RWPE1 (cell line): ENCODE measurements at regions not wholly inside any gene's neighbourhood (a gene's known extent, or its start where the extent isn't known, plus 50 kb on each side); places are given as distances from the start of the nearest gene placed in this dataset.

Source experiments
- CTCF ChIA-PET: fragments of 350-600 bp; sonication (Branson Sonifier 250); formaldehyde crosslinking; extraction: SDS; loops from one replicate; lab custom pipeline; 2021; lab: Yijun Ruan, JAX
- POLR2A ChIA-PET: fragments of 400-600 bp; formaldehyde crosslinking; extraction: SDS; loops from one replicate; lab custom pipeline; 2020; ENCODE audit warnings: antibody characterized with exemption; ENCODE audit not compliant: low non-redundant PET; lab: Yijun Ruan, JAX
- DNase-seq: peaks from one replicate; pipeline ENCODE4 v3.0.0; 2012; ENCODE audit warnings: low spot score
- H3K27ac ChIP-seq: fragments of 450-650 bp; 2 replicates; pipeline ENCODE4 v1.5.1; 2017
- TF ChIP-seq, protein P1 (sequence below): fragments of 450-650 bp; conservative IDR thresholded peaks from 2 replicates; pipeline ENCODE4 v1.5.1; 2017; ENCODE audit warnings: low read depth, mild to moderate bottlenecking

GRCh38 chr3:76673171-76673570 lies 366.7 kb upstream of the ROBO2 start:
- TF ChIP-seq, protein P1, sequence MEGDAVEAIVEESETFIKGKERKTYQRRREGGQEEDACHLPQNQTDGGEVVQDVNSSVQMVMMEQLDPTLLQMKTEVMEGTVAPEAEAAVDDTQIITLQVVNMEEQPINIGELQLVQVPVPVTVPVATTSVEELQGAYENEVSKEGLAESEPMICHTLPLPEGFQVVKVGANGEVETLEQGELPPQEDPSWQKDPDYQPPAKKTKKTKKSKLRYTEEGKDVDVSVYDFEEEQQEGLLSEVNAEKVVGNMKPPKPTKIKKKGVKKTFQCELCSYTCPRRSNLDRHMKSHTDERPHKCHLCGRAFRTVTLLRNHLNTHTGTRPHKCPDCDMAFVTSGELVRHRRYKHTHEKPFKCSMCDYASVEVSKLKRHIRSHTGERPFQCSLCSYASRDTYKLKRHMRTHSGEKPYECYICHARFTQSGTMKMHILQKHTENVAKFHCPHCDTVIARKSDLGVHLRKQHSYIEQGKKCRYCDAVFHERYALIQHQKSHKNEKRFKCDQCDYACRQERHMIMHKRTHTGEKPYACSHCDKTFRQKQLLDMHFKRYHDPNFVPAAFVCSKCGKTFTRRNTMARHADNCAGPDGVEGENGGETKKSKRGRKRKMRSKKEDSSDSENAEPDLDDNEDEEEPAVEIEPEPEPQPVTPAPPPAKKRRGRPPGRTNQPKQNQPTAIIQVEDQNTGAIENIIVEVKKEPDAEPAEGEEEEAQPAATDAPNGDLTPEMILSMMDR = no peak
- no peak overlapping the region for H3K27ac ChIP-seq
- ChIA-PET POLR2A (no interaction called here), CTCF (interaction anchor here (1.2 kb wide), 1 partner anchor 21 kb away, joined by 3 read pairs; no protein-coding TSS in a partner anchor)
- DNase-seq = no peak

DNA sequence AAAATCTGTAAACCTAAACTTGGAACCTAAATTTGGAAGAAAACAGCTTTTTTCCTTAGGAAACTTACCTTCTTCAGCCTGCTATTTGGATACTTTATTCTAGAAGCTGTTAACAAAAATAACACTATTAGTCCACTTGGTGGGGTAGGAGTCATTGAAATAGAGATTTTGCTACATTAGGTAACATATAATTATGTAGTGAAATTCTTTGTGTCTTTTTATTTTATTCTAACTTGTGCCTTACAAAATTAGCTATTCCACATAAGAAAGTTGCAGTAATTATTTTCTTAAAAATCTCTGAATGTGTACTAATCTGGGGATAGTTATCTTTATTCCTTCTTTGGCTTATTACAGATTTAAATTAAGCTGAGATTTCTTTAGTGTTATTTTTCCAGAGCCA lies 360.4 kb upstream of the ROBO2 start:
- TF ChIP-seq, protein P1 = no peak
- POLR2A ChIA-PET = no interaction called here
- CTCF ChIA-PET = no interaction called here
- no peak for DNase-seq
- H3K27ac ChIP-seq = no peak overlapping the region

DNA sequence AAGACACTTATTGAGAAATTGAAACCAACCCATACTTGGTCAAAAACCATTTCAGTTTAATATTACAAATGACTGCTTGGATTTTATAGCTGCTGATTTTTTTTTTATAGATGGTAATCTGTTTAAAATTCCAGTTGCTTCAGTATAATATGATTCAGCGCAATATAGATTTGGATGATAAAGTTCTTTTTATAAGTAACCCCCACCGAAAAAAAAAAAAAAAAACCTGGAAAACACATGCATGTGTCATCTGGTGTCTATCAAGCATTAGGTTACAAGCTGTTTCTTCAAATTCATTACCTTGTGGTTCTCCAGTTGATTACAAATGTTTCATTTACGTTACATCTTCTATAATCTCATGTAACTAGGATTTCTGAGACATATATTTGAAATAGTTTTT lies 356.6 kb upstream of the ROBO2 start:
- TF ChIP-seq, protein P1 = no peak
- ChIA-PET CTCF (interaction anchor here (0.6 kb wide), 1 partner anchor 11 kb away, joined by 5 read pairs; no protein-coding TSS in a partner anchor), POLR2A (no interaction called here)
- no peak overlapping the region for H3K27ac ChIP-seq
- no peak for DNase-seq

DNA sequence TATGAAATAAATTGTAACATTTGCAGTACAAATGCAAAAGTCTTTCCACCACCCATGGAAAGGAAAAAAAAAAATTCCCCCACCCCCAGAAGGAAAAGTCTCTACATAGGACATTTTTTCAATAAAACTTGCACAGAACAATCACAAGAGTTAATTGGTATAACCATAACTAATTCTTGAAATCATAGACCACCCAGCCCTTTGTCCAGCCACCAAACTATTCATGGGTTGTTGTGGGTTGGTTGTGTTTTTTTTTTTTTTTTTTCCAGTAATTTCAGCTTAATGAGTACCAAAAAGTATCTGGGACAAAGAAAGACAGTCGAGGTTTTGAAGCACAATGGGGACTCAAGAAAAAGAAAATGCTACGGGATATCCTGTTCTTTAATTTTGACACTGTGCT lies 355.0 kb upstream of the ROBO2 start:
- no peak for DNase-seq
- CTCF ChIA-PET = no interaction called here
- POLR2A ChIA-PET = no interaction called here
- TF ChIP-seq, protein P1 = no peak
- H3K27ac ChIP-seq = no peak overlapping the region

GRCh38 chr3:76685858-76686257 lies 354.0 kb upstream of the ROBO2 start:
- H3K27ac ChIP-seq = no peak overlapping the region
- no peak for DNase-seq
- TF ChIP-seq, protein P1 = no peak
- CTCF ChIA-PET = no interaction called here
- POLR2A ChIA-PET = no interaction called here

GRCh38 chr3:76687019-76687418 lies 352.9 kb upstream of the ROBO2 start:
- TF ChIP-seq, protein P1 = no peak
- ChIA-PET POLR2A (no interaction called here), CTCF (no interaction called here)
- H3K27ac ChIP-seq = no peak overlapping the region
- no peak for DNase-seq

DNA sequence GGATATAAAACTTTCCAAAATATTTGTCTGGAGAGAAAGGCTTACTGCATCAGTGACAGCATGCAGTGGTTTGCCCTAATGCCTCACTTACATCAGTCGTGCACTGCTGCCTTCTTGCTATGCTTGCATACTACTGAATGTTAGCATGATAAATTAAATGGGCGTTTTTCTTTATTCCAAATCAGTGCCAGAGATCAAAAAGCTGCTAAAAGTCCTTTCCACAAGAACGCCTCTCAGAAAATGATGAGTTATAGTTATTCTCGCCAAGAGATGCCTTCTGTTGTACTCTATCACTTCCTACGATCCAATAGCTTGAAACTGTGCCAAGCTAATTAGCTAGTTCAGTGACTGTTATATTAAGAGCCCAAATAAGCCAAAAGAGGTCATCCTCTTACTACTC lies 345.8 kb upstream of the ROBO2 start:
- no peak for DNase-seq

More for the DNA sequence above, 345.8 kb upstream of the ROBO2 start:
- CTCF ChIA-PET = no interaction called here
- POLR2A ChIA-PET = no interaction called here
- TF ChIP-seq, protein P1 = no peak
- no peak overlapping the region for H3K27ac ChIP-seq
